Frontal cortex (tissue), 3 donors: ENCODE measurements at regions not wholly inside any gene's neighbourhood (a gene's known extent, or its start where the extent isn't known, plus 50 kb on each side); places are given as distances from the start of the nearest gene placed in this dataset.

Experiments used
- DNase-seq, 2 donors: peaks; one replicate each; pipeline ENCODE4 v3.0.0; 2012; ENCODE audit warnings: low spot score in 2 of 2
- FAIRE-seq: peaks from 2 replicates; lab custom pipeline; 2012; peaks lifted over from hg19 to GRCh38; lab: Jason Lieb, UNC
- donor health status: control.
- donor health status: control.
- donor health status: control.

DNA sequence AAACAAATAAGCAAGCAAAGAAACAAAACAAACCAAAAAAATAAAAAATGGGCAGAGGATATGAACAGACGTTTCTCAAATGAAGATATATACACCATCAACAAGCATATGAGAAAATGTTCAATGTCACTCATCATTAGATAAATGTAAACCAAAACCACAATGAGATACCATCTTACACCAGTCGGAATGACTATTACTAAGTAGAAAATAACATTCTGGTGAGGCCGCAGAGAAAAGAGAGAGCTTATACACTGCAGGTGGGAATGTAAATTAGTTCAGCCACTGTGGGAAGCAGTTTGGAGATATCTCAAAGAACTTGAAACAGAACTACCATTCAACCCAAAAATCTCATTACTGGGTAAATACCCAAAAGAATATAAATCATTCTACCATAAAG is 321.0 kb upstream of the SLIT2 start:
- FAIRE-seq (no peak), DNase-seq (no peak)

DNA sequence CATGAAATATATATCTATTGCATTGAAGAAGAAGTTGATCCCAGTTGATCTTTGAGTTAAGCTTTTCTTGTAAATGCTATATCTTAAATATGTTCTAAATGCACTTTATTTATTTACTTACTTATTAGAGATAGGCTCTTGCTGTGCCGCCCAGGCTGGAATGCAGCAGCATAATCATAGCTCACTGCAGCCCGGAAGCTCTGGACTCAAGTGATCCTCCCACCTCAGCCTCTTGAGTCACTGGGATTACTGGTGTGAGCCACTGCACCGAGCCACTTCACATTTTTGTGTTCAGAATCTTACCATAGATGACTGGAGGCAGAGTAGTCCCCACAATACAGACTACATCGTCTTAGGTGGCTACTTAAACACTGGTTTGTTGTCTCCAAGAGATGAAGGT is 324.3 kb upstream of the SLIT2 start:
- DNase-seq, result no peak
- FAIRE-seq, result no peak

DNA sequence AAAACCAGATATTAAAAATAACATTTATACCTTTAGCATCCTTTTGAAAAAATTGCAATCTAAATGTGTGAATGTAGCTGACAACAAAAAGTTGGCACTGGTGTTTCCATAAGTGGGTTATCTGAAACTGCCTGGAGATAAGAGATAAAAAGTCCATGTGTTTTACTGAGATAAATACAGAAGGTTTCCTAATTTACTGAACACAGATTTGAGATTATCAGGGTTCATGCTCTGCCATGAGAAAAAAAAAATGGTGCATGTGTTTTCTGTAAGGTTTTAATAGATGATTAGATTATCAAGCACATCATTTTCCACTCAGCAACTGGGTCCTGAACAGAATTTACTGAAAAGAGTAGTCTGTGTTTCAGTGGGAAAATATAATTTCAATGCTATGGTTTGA is 326.2 kb upstream of the SLIT2 start:
- FAIRE-seq, result no peak
- no peak for DNase-seq

DNA sequence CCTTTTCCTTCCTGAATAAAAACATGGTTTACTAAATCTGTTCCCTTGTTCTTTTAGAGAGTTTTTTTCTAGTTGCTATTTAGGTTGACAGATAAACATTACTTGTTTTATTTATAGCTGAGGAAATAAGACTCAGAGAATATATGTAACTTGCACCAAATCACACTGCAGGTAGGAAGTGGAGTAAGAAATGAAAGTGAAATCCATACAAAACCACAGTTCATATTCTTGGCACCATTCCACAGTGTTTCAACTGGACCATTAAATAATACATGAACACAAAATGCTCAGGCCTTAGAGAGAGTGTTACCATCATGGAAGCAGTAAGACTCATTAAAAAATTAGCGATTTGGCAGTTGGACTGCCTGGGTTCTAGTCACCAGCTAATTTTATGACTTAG is 326.9 kb upstream of the SLIT2 start:
- FAIRE-seq (no peak), DNase-seq (no peak)

DNA sequence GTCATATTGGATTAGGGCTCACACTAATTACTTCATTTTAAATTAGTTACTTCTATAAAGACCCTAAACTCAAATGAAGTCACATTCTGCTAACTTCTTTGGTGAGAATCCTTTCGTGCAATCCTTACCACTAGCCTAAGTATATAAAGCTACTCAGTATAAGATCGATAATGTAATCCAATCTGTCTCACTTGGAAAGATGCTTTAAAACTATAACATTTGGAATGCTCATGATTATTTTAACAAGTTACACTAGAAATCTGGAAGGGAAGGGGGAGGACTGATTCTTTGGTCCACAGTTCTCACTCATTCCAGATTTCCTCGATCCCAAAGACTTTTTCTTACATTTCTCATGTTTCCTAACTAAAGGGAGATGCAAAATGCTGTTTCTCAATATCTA is 336.4 kb upstream of the SLIT2 start:
- DNase-seq (no peak), FAIRE-seq (no peak)

DNA sequence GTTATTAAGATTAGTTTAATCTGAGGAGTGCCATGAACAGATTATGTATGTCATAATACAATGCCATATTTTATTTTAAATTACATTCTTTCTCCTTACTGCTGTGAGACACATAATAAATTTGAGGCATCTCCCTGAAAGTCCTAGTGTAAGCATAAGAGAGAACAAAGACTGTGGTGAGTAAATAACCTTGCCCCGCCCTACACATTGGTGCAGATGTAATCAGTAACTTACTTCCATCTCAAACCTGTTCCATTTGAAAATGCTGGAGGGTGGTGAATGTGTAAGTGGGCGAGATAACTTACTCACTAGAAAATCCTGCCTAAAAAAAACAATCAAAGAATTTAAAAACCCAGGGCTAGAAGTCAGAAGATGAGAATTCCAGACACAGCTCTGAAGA is 338.1 kb upstream of the SLIT2 start:
- DNase-seq (no peak), FAIRE-seq (no peak)

DNA sequence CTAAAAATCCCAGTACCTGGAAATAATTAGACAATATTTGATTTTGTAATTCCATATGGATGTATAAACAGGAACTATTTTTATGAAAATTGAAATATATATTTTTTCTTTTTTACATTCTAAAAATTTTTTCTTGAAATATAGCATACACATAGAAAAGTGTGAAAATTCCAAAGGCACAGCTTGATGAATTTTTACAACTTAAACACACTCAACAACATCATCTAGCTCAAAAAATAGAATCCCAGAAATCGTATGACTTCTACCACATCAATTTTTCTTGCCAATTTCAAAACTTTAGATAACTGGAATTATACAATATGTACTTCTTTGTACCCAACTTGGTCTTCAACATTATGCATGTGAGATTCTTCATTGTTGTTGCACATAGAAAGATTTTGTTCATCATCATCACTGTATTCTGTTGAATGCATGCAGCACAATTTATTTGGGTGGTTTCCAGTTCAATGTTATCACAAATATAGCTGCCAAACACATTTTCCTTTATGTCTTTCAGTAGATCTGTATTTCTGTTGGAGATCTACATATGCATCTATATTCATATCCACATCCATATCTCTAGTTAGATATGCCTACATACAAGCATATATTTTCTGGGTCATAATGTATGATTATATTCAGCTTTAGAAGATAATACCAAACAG is 340.7 kb upstream of the SLIT2 start:
- FAIRE-seq (no peak), DNase-seq (no peak)

DNA sequence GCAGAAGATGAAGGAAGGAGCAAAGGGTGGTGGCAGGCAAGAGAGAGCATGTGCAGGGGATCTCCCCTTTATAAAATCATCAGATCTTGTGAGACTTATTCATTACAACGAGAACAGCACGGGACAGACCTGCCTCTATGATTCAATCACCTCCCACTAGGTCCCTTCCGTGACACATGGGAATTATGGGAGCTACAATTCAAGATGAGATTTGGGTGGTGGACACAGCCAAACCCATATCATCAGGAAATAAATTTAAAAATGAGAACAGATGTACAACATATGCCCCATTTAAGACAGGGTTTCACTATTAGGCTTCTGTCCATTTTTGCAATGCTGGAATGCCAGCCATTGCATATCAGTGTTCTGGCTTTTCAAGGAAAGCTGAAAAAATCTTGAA is 346.7 kb upstream of the SLIT2 start:
- DNase-seq, result no peak
- FAIRE-seq, result no peak

DNA sequence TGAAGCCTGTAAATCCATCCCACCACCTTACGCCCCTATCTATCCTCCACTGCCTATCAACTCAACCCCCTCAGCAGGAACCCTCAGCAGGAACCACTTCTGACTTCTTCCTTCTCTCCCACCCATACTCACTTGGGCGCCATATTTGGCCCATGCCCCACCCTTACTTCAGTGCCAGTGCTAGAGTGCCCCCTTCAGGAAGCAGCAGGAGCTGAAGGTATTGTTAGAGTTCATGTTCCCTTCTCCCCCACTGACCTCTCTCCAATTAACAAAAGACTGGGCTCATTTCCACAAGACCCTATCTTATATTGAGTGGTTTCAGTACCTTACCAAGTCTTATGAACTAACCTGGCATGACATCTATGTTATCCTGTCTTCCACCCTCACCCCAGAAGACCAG is 363.1 kb upstream of the SLIT2 start:
- DNase-seq (no peak), FAIRE-seq (no peak)

DNA sequence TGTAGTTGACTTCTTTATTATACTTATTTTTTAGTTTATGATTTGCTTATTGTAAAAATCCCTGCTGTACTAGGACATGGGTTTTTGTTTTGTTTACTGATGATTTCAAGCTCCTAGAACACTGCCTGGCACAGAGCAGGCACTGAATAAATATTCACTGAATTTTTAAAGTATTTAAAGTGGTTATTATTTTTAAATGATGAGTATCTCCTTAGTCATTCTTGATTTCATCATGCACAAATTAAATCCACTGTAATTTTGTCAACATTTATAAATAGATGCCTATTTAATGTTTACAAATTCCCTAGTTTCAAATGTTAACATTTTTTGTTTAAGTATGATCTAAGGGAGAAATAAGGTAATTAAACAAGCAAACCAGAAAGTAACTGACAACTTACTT is 367.9 kb upstream of the SLIT2 start:
- FAIRE-seq, result no peak
- no peak for DNase-seq

DNA sequence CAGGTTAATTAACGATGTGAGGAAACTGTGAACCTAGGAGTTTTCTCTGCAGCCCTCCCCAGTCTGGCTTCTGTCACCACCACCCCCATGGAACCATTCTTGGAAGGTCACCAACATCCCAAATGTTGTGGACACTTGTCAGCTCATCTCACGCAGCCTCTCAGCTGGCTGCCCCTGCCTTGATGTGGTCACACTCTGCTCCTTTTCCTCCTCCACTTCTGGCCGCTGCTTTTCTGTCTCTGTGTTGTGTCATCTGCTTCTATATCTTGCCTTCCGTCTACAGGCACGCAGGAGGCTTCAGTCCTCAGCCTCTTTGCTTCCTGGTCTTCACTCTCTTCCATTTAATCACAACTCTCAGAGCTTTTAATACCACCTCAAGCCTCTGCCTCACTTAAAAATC is 371.5 kb upstream of the SLIT2 start:
- no peak for FAIRE-seq

DNA sequence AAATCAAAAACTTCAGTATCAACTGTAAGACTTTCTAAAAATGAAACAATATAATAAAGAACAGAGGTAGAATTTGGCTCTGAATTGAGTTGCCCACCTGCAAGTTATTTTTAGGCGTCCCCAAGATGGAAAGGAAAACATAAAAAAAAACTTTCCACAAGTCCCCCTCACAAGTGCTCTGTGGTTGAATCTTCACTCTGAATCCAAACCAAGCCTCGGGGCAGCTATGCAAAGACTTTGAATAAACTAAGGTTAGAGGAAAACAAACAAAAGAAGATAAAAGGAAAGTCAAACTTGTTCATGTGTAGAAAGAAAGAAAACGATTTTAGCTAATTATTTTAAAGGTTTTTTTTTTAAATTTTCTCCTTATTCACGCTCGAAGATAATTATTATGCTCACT is 372.4 kb upstream of the SLIT2 start:
- no peak for DNase-seq
- no peak for FAIRE-seq

More for the DNA sequence above, 371.5 kb upstream of the SLIT2 start:
- DNase-seq, result no peak

DNA sequence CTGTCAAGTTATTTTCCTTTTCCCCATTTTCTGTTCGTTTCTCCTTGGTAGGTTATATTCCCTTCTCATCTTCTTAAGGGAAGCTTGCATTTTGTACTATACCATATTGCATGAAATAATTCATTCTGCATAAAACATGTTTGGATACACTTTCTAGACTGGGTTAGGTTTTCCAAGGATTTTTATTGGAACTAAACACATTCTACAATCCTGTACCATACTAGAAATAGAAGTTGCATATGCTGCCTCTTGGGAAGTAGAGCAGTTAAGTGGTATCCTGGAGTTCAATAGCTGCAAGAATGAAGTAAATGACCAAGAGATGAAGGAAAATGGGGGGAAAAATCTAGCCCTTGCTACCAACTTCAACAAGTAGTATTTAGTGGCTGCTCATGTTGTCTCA is 393.7 kb upstream of the SLIT2 start:
- DNase-seq, result no peak
- FAIRE-seq, result no peak

DNA sequence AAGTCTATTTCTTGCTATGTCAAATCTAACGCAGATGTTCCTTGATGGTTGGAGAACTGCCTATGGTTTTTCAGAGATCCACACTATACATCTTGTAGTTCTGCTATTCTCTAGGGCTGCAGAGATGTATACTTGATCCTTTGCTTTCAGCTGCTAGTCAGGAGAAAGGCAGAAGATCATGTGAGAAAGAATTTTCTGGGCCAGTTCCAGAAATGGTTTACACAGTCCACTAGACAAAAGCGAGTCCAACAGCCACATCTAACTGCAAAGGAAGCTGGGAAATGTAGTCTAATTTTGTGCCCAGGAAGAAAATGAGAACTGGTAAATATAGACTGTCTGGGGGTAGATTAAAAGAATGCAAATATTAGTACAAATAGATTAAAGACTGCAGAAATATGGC is 394.3 kb upstream of the SLIT2 start:
- no peak for FAIRE-seq
- no peak for DNase-seq

DNA sequence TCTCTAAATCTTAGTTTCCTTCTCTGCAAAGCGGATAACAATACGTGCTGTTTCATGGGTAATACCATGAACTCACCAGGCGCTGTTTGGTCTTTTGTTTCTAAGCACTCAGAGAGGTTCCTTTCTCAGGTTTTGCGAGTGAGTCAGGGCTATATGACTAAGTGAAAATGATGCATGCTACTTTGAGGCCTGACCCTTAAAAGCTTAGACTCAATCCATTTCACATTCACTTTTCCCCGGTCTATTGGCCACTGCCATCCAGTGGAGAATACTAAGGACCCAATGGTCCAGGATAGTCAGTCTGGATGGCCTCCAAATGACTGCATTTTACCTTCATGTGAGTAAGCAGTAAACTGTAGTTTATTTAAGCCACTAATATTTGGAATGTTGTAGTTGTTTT is 400.8 kb upstream of the SLIT2 start:
- FAIRE-seq, result no peak

DNA sequence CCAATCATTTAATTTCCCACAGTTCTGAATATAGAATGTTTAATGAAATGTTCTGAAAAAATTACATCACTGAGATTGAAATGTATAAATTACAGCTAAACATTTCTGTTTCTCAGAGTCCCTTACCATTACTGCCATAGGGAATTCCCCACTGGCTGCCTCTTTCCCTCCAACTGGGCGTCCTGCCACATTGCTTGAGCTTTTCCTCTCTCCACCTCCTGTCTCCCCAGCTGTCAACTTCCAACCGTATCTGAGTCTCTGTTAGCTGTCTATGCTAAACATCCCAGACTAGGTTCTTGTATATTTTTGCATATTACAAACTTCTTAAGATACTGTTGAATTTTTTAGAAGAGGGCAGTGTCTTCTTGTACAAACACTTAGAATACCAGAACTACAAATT is 407.3 kb upstream of the SLIT2 start:
- DNase-seq (no peak), FAIRE-seq (no peak)

More for the DNA sequence above, 400.8 kb upstream of the SLIT2 start:
- no peak for DNase-seq

DNA sequence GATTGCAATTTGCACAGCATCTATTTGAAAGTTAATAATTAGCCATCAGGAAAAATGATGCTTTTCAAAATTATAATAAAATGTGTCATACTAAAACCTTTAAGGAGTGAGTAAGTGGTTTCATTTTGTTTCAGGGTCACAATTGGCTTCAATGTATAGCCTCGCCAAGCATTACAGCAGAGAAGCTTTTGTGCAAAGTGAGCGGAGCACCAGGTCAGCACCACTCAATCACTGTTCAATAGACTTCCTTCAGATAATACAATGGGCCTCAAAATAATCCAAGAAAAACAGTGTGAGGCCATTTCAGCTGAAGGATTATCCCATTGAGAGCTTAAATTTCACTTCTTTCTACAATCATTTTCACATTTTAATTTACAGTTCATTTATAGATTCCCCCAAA is 409.2 kb upstream of the SLIT2 start:
- FAIRE-seq, result no peak
- DNase-seq, result no peak

DNA sequence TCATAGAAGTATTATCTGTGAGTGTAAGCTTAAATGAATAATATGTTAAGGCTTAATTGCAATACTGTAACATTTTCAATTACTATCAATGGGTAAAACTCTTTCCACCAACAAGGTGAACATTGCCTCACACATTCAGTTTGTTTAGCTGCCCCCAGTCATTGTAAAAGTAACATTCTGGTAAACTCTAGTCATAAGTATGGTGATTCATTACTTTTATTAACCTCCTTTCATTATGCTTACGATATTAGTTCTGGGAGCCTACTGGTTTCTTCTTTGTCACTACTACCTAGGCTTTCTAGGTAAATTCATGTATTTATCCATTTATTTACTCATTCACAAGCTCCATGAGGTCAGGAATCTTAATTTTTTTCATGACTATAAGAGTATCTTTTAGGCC is 412.8 kb upstream of the SLIT2 start:
- FAIRE-seq, result no peak
- no peak for DNase-seq

DNA sequence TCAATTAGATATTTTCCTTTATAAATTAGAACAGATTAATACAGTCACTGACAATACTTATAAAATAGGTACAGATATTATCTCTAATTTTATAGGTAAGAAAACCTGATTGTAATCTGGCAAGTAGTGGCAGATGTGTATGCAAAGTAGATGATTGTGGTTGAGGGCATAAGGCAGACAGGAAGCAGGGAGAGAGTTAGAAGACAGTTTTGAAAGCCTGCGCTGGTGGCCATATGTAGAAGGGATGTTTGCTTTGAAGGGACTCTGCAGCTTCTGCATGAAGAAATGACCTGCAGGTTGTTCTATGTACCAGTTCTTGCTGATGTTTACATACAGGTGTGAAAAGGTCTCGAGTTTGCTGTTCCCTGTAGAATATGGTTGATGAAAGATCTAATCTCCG is 416.3 kb upstream of the SLIT2 start:
- FAIRE-seq, result no peak
- no peak for DNase-seq

DNA sequence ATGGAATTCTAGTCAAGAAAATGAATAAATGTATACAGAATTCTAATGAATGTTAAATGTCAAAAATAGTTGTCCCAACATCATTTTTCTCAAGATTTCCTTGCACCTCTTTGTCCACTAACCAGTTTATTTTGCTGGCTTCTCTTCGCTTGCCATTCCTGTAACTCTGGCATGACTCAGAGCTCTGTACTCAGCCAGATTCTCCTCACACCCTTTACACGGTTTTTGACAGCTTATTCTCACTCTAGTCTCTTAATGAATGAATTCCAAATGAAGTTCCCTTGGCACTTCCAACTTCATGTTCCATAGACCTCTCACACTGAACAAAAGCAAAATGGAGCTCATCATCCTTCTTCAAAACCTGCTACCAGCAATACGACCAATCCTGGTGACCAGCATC is 419.3 kb upstream of the SLIT2 start:
- no peak for DNase-seq
- FAIRE-seq, result no peak

DNA sequence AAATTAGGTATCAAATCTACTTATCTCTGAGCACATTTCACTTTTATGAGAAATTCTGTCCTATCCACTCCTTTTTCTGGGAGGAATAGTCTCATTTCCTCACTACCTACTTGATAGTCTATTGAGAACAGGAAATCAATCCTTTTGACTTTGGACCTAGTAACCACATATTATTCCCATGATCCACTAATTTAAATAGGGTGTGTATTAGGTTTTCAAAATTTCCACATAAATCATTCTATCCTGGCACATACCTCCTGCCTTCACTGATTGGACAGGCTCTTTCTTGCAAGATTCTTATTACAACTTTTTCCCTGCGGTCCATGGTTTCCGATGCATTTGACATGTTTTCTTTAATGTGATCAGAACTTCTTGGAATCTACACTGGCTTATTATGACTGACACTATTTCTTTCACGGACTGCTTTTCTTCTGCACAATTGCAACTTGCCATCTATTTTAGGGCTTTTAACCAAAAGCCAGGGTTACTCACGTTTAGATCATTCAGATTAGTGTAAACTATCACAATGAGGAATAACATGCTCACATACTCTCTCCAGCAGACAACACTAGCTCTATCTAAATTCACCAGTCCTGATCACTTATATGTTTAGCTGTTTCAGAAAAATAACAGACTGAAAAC is 419.9 kb upstream of the SLIT2 start:
- FAIRE-seq (no peak), DNase-seq (no peak)

DNA sequence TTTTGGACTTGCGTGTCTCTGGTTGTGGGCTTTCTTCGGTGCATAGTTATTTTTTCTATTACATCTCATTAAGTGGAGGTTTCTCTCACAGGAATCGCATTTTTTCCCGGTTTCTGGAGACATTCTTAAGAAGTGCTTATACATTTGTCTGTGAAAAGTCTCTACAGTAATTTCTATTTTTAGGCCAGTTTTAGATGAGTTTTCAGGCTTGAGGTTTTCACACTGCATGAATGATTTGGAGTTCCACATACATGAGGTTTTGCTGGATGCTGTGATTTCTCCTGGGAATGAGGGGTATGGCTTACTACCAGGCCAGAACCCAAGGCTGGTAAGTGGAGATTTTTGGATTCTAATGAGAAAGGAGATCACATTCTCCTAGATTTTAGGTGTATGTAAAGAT is 422.6 kb upstream of the SLIT2 start:
- DNase-seq, result no peak
- FAIRE-seq, result no peak
